Thoracic aorta (tissue), 2 donors: ENCODE measurements at regions not wholly inside any gene's neighbourhood (a gene's known extent, or its start where the extent isn't known, plus 50 kb on each side); places are given as distances from the start of the nearest gene placed in this dataset.

Source experiments
- ATAC-seq: fragments of 150-250 bp; one replicate; pipeline ENCODE4 v1.8.0; 2017; ENCODE audit warnings: low read depth; ENCODE audit not compliant: insufficient number of reproducible peaks, low FRiP score
- DNase-seq: peaks from one replicate; pipeline ENCODE4 v3.0.0-alpha.2; 2020; ENCODE audit warnings: low spot score
- H3K27ac ChIP-seq, 2 donors: fragments of 200-600 bp; sonication (generic); 1 replicate in 1 of 2; 2 replicates in 1 of 2; pipeline ENCODE4 v1.5.1; 2016; ENCODE audit warnings: mild to moderate bottlenecking in 2 of 2, moderate library complexity in 2 of 2
- H3K27me3 ChIP-seq: fragments of 200-600 bp; sonication (generic); replicated peaks from 2 replicates; pipeline ENCODE4 v1.6.0; 2016; ENCODE audit warnings: mild to moderate bottlenecking; ENCODE audit not compliant: insufficient read depth
- H3K36me3 ChIP-seq: fragments of 200-600 bp; sonication (generic); one replicate; pipeline ENCODE4 v1.5.1; 2016
- H3K4me1 ChIP-seq, 2 donors: fragments of 200-600 bp; sonication (generic); 1 replicate in 1 of 2; 2 replicates in 1 of 2; pipeline versions ENCODE4 v1.5.1 to v1.6.0; 2016; ENCODE audit warnings: low read depth in 2 of 2, mild to moderate bottlenecking in 1 of 2; ENCODE audit not compliant: control insufficient read depth in 1 of 2
- H3K4me3 ChIP-seq: fragments of 200-600 bp; sonication (generic); 2 replicates; pipeline ENCODE4 v1.5.1; 2016; ENCODE audit warnings: mild to moderate bottlenecking
- H3K9me3 ChIP-seq: fragments of 200-600 bp; sonication (generic); 2 replicates; pipeline ENCODE4 v1.5.1; 2016
- TF ChIP-seq, protein P1 (sequence below): fragments of 200-600 bp; sonication (generic); IDR thresholded peaks from one replicate; pipeline ENCODE4 v1.5.1; 2019; ENCODE audit warnings: antibody characterized with exemption

GRCh38 chr11:45050111-45050510, 96.3 kb upstream of the PRDM11 start:
- Histone ChIP-seq H3K36me3 (no peaks in the 10 kb centered on the region), H3K27me3 (no peaks in the 10 kb centered on the region), H3K4me3 (no peak overlapping the region), H3K27ac (no peak overlapping the region), H3K9me3 (no peaks in the 10 kb centered on the region), H3K4me1 (no peaks in the 10 kb centered on the region)
- DNase-seq (no peak), ATAC-seq (no peak)
- TF ChIP-seq, protein P1, sequence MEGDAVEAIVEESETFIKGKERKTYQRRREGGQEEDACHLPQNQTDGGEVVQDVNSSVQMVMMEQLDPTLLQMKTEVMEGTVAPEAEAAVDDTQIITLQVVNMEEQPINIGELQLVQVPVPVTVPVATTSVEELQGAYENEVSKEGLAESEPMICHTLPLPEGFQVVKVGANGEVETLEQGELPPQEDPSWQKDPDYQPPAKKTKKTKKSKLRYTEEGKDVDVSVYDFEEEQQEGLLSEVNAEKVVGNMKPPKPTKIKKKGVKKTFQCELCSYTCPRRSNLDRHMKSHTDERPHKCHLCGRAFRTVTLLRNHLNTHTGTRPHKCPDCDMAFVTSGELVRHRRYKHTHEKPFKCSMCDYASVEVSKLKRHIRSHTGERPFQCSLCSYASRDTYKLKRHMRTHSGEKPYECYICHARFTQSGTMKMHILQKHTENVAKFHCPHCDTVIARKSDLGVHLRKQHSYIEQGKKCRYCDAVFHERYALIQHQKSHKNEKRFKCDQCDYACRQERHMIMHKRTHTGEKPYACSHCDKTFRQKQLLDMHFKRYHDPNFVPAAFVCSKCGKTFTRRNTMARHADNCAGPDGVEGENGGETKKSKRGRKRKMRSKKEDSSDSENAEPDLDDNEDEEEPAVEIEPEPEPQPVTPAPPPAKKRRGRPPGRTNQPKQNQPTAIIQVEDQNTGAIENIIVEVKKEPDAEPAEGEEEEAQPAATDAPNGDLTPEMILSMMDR = no peak

GRCh38 chr11:45051621-45052020, 94.8 kb upstream of the PRDM11 start:
- DNase-seq (no peak), ATAC-seq (no peak)
- Histone ChIP-seq H3K27me3 (no peaks in the 10 kb centered on the region), H3K36me3 (no peaks in the 10 kb centered on the region), H3K4me3 (no peak overlapping the region), H3K27ac (no peak overlapping the region), H3K4me1 (no peaks in the 10 kb centered on the region), H3K9me3 (no peaks in the 10 kb centered on the region)
- TF ChIP-seq, protein P1 = no peak

DNA sequence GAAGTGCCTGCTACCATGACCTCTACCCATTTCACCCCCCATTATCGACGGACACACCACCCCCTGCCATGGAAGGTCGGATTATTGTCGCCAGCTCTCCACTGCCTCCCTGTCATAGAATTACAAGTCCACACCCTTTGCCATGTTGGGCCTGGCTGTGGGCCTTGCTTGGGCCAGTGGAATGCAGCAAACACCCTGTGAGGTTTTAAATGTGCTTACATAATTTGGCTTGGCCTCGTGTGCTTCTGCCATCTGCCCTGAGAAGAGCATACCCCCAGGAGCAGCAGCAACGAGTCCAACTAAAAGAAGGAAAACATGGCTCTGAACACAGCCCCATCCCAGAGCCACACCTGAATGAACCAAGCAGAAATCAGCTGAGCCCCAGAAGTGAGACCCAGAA, 94.1 kb upstream of the PRDM11 start:
- DNase-seq = no peak
- Histone ChIP-seq H3K4me3 (no peak overlapping the region), H3K9me3 (no peaks in the 10 kb centered on the region), H3K36me3 (no peaks in the 10 kb centered on the region), H3K27ac (no peak overlapping the region), H3K27me3 (no peaks in the 10 kb centered on the region), H3K4me1 (no peaks in the 10 kb centered on the region)
- TF ChIP-seq, protein P1 = no peak
- no peak for ATAC-seq

DNA sequence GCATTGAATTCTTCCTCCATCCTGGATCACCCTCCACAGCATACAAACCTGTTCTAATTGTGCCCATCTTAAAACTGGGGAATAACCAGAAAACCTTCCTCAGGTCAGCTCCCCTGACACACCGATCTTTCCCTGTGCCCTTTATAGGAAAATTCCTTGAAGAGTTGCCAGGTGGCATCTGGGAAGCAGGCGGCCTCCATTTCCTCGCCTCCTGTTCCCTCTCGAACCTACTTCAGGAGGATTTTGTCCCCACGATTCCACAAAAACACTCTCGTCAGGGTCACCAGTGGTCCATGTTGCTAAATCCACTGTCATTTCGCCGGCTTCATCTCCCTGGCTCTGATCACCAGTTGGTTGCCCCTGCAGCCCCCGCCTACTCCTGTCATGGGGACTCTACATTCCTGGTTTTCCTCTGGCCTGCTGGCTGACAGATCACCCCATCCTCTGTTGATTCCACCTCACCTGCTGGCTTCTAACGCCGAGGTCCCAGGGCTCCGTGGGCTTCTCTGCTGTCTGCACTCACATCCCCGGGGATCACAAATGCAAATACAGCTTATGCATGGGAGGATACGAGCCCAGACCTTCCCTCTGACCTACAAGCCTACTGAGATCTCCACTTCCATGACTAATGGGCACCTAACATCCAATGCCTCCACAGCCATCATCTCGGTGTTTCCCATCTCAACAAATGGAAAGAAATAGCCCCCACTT, 92.5 kb upstream of the PRDM11 start:
- Histone ChIP-seq H3K4me3 (no peak overlapping the region), H3K36me3 (no peaks in the 10 kb centered on the region), H3K9me3 (no peaks in the 10 kb centered on the region), H3K4me1 (no peaks in the 10 kb centered on the region), H3K27me3 (no peaks in the 10 kb centered on the region), H3K27ac (no peak overlapping the region)
- TF ChIP-seq, protein P1 = no peak
- ATAC-seq (no peak), DNase-seq (no peak)

DNA sequence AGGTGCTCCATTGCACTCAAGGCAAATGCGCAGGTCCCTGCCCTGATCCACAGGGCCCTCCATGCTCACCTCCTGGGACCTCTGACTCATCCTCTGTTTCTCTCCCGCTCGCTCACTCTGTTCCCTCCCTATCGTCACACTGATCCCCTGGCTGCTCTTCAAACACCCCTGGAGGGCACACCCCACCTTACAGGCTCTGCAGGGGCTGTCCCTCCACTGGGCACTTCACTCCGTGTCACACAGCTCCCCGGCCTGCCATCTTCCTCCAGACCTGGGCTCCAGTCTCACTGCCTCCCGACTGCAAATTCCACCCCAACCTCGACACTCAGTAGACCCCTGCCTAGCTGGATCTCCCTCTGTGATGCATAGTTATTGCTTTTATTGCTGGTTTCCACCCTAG, 91.5 kb upstream of the PRDM11 start:
- H3K36me3 ChIP-seq = no peaks in the 10 kb centered on the region
- no peaks in the 10 kb centered on the region for H3K9me3 ChIP-seq
- ATAC-seq = no peak
- TF ChIP-seq, protein P1 = no peak
- no peak for DNase-seq
- H3K4me3 ChIP-seq = no peak overlapping the region
- no peaks in the 10 kb centered on the region for H3K27me3 ChIP-seq
- H3K27ac ChIP-seq = no peak overlapping the region
- no peaks in the 10 kb centered on the region for H3K4me1 ChIP-seq
